Astrocyte of the cerebellum (primary cell): ENCODE measurements at regions not wholly inside any gene's neighbourhood (a gene's known extent, or its start where the extent isn't known, plus 50 kb on each side); places are given as distances from the start of the nearest gene placed in this dataset.
"Not testable (repeated sequence)": the region's sequence is repeated elsewhere in the genome, so short reads cannot be mapped to it uniquely, and the experiment has no call there.

Experiments used
- DNase-seq: peaks from one replicate; pipeline ENCODE4 v3.0.0-alpha.2; 2011; ENCODE audit warnings: low read depth
- H3K4me3 ChIP-seq: 2 replicates; pipeline ENCODE4 v1.5.1; 2011; ENCODE audit warnings: mild to moderate bottlenecking, low read depth, low read length, moderate library complexity
- CTCF ChIP-seq: IDR thresholded peaks from 2 replicates; pipeline ENCODE4 v1.5.1; 2012; ENCODE audit warnings: low read length, low read depth, moderate library complexity, mild to moderate bottlenecking; ENCODE audit errors: missing control alignments
- in situ Hi-C: cut with HindIII; loops from 2 replicates; pipeline ENCODE4 v1.10.0; 2017; ENCODE audit warnings: low sequenced_read_pairs

DNA sequence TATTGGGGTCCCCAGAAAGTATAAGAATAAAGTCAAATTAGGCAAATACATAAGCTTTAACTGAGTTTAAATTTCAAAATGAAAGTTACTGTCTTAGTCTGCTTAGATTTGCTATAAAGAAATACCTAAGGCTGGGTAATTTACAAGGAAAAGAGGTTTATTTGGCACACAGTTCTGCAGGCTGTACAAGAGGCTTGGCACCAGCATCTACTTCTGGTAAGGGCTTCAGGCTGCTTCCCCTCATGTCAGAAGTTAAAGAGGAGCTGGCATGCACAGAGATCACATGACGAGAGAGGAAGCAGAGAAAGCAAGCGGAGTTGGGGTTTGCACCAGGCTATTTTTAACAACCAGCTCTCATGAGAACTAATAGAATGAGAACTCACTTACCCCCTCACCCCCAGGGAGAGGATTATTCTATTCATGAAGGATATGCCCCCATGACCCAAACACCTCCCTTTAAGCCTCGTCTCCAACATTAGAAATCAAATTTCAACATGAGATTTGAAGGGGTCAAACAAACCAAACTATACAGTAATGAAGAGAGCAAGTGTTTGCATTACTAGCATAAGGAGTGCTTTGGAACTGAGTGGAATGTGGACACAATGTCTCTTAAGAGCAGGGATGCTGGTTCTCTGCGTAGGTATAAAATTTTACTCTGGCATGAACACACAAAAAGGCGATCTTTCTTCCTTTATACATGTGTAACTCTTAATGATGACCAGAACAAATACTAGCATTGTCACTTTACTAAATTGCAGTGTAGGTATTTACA lies 292.8 kb upstream of the PMFBP1 start:
- TF ChIP-seq CTCF = no peak
- H3K4me3 ChIP-seq = no peak overlapping the region
- DNase-seq = no peak
- in situ Hi-C loops = loop anchor here (10.0 kb wide), 1 partner anchor 220 kb away; no protein-coding TSS in a partner anchor

- no peak overlapping the region for H3K4me3 ChIP-seq
- in situ Hi-C loops = loop anchor here (10.0 kb wide), 1 partner anchor 219 kb away; no protein-coding TSS in a partner anchor
- no peak for TF ChIP-seq CTCF
- no peak for DNase-seq
Observed at GRCh38 chr16:72464052-72464451, 292.1 kb upstream of the PMFBP1 start.

DNA sequence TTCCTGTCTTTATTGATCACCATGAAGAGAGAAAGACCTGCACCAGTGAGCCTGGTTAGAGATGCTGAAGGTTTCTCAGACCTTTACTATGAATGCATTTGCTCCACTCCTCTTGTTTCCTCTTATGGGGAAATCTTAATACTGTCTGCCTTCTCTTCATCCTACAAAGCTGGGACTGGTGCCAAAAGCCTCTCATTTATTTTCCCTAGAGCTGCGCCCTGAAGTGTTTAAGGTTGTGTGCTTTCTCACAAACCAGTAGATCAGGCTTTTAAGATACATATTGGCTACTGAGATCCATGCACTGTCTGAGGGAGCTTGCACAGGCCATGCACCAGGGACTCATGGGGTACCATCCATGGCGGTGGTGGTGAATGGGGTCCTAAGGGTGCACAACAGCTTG lies 286.1 kb upstream of the PMFBP1 start:
- DNase-seq = no peak
- in situ Hi-C loops = no loop called here
- no peak for TF ChIP-seq CTCF
- no peak overlapping the region for H3K4me3 ChIP-seq

DNA sequence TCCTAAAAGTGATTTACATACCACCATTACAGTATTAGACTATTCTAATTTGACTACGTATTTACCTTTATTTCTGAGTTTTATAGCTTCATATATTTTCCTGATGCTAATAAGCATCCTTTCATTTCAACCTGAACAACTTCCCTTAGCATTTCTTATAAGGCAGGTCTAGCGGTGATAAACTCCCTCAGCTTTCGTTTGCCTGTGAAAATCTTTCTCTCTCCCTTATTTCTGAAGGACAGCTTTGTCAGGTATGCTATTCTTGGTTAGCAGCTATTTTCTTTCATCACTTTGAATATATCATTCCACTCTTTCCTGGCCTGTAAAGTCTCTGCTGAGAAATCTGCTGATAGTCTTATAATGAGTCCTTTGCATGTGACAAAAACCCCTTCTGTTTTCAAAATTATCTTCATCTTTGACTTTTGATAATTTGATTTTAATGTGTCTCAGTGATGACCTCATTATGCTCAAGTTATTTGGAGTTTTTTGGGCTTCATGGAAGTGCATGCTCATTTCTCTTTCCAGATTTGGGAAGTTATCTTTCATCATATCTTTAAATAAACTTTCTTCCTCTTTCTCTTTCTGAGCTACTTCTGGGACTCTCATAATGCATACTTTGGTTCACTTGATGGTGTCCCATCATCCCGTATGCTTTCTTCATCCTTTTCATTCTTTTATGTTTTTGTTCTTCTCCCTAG lies 285.4 kb upstream of the PMFBP1 start:
- no peak for DNase-seq
- H3K4me3 ChIP-seq = no peak overlapping the region
- no peak for TF ChIP-seq CTCF
- in situ Hi-C loops = no loop called here

DNA sequence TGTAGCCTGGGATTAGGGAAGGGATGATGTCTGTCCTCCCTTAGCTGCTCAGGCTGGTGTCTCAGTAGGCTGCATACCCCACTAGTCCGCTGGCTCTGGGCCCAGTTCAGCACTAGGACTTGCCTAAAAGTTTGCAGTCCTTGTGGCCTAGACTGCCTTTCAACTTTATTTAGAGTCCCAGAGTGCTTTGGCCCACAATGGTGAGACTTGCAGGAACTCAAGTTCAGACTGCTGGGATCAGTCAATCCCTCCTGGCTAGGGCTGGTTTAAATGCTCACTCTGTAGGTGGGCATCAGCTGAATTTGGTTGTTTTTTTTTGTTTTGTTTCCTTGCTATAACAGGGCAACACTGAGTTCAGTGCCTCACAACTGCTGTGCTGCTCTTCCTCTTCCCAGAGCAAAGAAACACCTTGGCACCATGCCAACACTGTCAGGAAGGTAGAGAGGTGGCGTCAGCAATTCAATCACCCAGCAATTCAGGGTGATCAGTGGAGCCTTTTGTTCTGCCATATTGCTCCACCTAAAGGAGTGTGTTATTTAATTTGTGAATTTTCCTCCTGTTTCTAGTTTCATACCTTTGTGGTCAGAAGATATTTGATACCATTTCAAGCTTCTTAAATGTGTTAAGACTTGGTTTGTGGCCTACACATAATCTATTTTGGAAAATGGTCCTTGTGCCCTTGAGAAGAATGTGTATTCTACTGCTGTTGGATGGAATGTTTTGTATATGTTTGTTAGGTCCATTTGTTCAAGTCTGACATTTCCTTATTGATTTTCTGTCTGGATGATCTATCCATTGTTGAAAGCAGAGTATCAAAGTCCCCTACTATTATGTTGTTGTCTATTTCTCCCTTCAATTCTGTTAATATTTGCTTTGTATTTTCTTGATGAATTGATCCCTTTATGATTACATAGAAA lies 284.0 kb upstream of the PMFBP1 start:
- in situ Hi-C loops = no loop called here
- no peak for DNase-seq
- no peak overlapping the region for H3K4me3 ChIP-seq
- TF ChIP-seq CTCF = no peak

DNA sequence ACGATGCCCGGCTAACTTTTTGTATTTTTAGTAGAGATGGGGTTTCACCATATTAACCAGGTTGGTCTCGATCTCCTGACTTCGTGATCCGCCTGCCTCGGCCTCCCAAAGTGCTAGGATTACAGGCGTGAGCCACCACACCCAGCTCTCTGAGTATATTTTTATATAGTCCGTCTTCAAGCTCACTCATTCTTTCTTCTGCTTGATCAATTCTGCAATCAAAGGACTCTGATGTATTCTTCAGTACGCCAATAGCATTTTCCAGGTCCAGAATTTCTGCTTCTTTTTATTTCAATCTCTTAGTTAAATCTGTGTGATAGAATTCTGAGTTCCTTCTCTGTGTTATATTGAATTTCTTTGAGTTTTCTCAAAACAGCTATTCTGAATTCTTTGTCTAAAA lies 281.9 kb upstream of the PMFBP1 start:
- in situ Hi-C loops, H3K4me3 ChIP-seq, DNase-seq: not testable (repeated sequence)
